SHP77 (cell line): ENCODE measurements at regions not wholly inside any gene's neighbourhood (a gene's known extent, or its start where the extent isn't known, plus 50 kb on each side); places are given as distances from the start of the nearest gene placed in this dataset.
"Not testable (repeated sequence)": the region's sequence is repeated elsewhere in the genome, so short reads cannot be mapped to it uniquely, and the experiment has no call there.

Source experiments
- DNase-seq, 2 experiments: peaks; one replicate each; lab custom pipeline; 2025; lab: John Stamatoyannopoulos, UW

DNA sequence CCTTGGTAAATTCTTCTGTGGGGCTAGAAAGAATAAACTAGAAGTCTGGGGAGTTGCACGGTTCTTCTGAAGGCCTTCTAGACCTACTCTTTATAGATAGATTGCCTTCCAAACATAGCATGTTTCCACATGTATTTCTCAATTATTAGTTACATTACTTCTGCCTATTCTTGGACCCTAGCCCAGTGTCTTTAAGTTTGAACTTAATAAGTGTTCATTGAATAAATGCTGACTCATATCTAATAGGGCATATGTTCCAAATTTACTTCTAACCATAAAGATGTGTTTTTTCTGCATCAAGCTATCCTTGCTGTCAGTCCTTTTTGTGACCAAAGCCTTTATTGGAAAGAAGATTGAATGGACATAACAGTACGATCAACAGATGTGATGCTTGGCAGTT, 503.6 kb upstream of the ZFP42 start:
- no peak for DNase-seq

DNA sequence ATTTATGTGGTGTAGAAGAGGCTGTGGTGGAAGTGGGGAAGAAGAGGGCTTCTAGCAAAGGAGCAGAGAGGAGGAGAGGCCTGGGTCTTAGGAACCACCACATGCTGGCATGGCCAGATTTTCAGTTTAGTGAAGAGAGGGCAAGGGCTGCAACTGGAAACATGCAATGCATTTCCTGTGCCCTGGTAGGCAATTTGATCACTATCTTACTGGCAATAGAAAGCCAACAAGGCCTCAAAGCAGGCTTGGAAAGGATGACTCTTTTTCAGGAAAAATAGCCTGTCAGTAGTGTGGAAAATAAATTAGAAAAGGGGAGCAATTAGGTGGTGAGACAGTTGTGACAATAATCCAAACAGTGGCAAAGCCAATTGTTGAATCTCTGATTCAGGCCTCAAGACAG, 501.9 kb upstream of the ZFP42 start:
- DNase-seq, result no peak

DNA sequence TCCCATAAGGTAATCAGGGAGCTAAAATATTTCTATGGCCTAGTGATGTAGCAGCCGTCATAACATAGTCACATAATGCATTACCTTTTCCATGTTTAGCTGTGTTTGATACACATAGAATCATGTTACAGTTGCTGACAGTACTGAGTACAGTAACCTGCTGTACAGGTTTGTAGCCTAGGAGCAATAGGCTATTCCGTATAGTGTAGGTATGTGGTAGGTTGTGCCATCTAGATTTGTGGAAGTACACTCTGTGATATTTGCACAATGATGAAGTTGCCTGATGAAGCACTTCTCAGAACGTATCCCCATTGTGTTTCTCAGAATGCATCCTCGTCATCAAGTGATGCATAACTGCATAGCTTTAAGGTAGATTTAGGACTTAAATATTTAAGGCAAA, 495.6 kb upstream of the ZFP42 start:
- no peak for DNase-seq

DNA sequence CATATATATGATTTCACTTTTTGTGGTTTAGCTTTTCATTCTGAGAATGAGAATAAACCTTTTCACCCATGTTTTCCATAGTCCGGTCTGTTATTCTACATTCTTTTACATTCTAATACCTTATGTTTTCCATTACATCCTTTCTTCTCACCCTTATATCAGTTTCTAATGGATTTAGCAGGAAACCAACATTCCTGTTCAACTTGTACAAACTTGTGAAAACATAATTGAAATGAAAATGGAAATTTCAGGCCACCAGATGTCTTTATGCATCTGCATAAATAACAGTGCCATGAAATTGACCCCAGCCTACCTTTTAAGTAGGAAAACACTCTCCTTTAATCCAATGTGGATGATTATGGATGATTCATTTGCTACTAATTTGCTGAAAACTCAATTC, 494.8 kb upstream of the ZFP42 start:
- no peak for DNase-seq

DNA sequence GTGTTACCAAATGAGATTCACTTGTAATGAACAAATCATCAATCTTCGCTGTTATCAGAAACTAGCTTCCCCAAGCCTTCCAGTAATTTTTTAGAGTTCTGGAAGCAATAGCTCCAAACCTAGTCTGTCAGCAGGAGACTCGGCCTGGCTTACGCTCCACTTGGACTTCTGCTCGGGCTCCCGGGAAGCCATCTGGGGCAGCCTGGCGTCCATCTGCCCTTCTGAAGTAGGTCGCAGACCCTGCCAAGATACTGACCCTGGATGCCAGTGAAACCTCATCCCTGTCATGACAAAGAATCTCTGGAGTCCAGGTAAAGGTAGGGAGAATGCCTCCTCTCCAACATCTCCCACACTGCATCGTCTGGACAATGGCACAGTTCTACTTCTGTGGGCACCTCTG, 493.8 kb upstream of the ZFP42 start:
- DNase-seq, result no peak

DNA sequence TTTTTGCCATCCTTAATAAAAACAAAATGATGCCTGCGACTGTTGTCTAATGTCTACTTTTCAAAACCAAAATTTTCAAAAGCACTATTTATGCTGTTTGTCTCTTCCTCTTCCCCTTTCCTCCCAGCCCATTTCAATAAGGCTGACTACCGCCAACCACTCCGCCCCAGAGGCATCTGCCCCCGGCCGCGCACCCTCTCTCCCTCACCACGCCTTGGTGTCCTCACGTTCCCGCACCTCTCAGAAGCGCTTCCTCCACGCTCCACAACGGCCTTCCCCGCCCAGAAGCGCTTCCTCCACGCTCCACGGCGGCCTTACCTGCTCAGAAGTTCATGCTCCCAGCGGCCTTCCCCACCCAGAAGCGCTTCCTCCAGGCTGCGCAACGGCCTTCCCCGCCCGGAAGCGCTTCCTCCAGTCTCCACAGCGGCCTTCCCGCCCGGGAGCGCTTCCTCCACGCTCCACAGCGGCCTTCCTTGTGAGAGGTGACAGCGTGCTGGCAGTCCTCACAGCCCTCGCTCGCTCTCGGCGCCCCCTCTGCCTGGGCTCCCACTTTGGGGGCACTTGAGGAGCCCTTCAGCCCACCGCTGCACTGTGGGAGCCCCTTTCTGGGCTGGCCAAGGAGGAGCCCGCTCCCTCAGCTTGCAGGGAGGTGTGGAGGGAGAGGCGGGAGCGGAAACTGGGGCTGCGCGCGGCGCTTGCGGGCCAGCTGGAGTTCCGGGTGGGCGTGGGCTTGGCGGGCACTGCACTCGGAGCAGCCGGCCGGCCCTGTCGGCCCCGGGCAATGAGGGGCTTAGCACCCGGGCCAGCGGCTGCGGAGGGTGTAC, 490.4 kb upstream of the ZFP42 start:
- no peak for DNase-seq

DNA sequence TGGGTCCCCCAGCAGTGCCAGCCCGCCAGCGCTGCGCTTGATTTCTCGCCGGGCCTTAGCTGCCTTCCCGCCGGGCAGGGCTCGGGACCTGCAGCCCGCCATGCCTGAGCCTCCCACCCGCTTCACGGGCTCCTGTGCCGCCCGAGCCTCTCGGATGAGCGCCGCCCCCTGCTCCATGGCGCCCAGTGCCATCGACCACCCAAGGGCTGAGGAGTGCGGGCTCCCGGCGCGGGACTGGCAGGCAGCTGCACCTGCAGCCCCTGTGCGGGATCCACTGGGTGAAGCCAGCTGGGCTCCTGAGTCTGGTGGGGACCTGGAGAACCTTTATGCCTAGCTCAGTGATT, 489.8 kb upstream of the ZFP42 start:
- not testable (repeated sequence) for DNase-seq

DNA sequence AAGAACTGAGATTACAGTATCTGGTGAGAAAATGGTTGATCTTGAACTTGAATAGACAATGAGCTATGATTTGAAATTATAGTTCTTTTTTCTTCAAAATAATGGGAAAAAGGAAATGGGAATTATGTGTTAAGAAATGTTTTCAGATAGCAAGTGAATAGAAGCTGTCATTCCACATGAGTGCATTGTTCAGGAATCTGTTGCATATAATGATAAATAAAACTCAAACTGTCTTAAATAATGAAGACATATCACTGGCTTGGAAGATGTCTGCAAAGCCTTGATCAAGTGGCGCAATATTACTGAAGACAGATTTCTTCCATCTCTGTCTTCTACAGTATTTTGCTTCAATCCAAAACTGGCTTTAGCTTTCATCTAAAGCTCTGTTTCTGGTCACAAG, 479.3 kb upstream of the ZFP42 start:
- no peak for DNase-seq

DNA sequence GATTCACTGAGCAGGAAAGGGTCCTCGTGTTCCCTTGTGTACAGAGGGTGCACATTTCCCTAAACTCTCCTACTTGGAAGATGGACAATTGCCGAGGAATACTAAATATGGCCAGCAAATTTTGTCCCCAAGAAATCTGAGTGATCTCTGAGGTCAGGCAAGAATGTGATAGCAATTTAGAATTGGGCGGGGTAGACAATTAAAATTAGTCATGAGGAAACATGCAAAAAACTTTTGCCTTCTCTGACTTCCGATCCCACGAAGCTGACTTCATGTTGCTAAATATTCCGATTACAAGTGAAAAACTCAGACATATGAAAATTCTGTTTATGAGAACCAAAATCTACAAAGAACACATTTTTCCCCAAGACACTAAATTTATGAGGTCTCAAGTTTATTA, 453.9 kb upstream of the ZFP42 start:
- DNase-seq, result no peak

DNA sequence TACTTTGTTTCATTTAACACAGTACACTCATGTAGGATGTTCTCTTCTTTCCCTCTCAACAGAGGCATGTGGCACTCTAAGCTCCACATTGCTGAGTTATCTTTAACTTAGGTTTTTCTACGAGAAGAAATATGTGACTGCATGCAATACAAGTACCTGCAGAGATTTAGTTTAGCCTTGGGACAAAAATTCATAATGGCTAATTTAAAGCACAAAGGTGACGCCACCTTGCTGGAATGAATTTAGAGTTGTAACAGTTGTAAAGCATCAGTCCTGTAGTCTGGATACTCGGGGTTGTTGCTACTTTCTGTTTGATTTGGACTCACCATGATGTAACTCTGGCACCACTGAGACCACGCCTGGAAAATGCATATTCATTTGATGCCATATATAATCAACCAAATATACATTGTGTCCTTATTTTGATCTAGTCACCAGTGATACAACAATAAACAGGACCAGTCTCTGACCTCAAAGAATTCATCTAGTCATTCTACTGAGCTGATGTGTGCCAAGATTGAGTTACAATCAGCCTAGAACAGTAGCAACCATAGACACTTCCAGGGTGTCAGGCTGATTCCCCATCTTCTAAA, 451.0 kb upstream of the ZFP42 start:
- DNase-seq, result no peak

DNA sequence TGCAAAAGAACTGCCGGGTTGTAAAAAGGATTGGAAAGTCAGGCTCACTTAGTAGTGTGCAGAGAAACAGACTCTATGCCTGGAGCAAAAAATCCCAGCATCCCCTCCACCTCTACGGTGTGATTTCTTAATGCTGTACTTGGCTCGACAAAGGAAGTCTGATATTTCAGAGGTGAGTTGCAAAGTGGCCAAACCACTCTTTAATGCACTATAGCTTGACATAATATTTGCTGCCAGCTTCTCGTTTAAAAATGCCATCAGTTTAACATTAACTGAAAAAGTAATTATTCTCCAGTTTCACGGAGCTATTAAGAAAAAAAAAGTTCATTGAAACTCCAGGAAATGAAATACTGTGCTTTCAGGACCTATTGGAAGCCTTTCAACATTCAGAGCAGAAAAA, 448.3 kb upstream of the ZFP42 start:
- no peak for DNase-seq

DNA sequence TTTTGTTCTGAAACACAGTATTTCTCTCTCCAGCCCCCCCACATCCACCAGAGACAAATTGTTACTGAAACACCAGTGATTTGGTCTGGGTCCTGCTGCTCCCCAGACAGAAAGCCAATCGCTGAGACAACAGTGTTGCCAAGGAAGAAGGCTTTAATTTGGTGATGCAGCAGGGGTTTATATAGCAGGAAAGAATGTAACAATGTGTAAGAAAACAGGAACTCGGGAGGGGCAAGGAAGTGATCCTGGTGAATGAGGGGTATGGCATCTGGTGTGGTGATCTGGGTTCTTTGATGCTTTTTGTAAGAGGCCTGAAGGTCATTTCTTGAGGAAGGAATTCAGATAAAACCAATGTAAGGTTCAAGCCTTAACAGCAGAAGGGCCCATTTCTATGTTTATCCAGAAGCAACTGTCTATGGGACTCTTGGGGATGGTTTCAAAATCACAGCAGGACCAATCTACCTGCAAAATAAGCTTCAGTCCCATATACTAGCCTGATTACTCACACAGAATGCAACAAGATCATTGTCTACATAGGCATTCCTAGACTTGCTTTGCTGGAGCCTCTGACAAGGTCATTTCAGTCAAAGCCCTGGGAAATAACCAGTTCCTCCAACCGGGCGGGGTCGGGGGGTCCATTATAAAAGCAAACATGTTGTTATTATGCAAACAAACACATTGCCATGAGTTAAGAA, 445.2 kb upstream of the ZFP42 start:
- no peak for DNase-seq

DNA sequence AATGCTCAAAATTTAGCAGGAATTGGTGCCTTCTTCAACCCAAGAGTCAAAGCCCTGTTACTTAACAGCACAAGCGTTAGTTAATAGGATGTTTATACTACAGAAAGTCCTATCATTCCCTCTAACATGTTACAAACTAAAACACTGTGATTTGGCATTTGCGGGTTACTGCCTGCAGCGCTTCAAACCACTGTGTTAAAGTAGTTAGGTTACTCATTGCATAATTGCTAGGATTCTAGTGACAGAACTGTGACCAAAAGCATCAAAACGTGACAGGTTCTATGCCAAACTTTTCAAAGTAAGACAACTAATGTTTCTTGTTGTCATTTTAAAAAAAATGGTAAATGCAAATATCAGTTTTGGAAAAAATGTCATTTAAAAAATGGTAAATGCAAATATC, 442.8 kb upstream of the ZFP42 start:
- no peak for DNase-seq

DNA sequence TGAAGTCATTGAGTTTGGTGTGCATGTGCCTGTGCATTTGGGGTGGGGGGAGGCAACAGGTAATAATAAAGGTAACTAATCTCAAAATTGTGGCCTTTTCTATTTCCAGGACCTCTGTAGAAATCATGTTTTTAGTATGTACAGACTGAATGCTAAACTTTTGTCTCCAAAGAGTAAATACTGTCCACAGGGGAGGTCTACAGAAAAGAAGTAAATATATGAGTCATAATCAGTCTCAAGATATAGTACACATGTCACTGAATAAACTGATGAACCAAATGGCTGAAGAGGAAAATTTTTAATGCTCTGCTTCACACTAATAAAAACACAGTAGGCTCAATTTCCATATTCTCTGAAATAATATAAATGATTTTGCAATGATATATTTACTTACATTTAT, 440.4 kb upstream of the ZFP42 start:
- no peak for DNase-seq

DNA sequence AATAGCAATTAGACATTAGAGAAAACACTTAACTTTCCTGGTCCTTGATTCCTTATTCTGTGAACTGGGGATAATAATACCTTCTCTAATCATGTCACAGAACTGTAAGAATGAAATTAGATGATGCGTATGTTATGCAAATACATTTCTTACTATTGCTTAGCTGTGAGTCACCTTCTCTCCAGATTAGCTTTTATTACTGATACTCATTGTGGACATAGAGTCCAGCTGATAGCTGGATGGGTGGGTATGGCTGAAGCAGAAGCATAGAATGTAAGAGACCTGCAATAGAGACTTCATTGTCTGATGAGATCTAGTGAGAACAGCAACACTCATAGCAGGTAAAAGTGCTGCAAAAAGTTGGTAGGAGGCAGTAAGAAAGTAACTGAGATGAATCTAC, 437.2 kb upstream of the ZFP42 start:
- no peak for DNase-seq

DNA sequence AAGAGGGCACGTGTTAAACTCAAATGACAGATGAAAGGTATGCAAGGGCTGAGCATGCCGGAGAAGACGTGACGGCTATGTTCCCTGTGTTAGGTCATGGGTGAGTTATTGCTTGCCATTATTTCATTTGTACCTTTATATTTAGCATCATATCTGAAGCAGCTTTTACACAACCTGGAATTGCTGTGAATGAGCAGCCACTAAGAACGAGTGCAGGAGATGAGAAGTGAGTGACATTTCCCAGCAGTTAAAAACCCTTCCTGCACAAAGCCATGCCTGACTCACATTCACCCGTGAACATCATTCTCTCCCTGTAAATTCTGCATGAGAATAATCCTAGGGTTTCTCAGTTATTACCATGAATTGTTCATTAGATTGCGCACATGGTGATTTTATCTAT, 433.2 kb upstream of the ZFP42 start:
- no peak for DNase-seq

DNA sequence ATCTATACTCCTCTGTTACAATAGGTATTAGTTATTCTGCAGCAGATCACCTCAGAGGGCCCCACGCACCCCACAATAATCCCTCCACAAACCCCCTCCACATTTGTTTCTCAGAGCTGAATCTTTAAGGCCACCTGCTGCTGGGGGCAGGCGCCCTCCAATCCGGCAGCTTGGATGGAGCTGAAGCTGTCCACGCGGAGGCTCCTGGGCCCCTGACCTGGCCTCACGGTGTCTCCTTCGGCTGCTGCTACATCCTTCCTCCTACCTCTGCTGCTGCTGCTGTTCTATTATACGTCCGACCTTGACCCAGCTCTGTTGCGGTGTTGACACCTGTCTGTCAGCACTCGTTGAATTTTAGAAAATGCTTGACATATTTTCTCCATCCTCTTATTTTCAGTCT, 430.2 kb upstream of the ZFP42 start:
- no peak for DNase-seq

DNA sequence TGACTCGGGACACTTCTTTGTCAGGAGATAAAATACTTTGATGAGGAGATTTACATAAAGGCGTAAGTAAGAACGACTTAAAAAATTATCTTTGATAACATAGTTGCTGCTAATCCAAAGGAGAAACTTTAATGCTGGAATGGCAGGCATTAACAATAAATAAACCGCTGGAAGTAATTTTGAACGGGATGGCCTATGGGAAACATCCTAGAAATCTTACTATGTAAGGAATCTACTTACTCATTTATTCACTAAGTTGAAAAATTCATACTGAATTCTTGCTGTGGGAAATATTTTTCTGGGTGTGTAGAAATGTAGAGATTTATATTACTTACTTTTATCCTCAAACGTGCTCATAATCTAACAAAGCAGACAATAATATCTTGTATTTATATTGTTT, 425.7 kb upstream of the ZFP42 start:
- DNase-seq, result no peak

DNA sequence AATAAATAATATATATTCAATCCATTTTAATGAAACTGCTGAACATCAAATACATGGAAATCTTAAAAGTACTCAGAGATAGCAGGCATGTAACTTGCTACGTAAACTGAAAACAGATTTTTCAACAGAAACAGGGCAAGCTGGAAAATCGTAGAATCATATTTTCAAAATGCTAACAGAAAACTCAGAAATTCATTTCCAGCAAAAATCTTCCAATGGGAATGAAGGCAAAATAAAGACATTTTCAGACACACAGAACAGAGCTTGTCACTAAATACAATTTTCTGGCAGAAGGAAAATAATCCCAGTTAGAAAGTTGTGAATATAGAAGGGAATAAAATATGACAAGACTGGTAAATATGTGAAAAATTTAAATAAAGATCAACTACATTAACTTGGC, 419.9 kb upstream of the ZFP42 start:
- DNase-seq, result no peak

DNA sequence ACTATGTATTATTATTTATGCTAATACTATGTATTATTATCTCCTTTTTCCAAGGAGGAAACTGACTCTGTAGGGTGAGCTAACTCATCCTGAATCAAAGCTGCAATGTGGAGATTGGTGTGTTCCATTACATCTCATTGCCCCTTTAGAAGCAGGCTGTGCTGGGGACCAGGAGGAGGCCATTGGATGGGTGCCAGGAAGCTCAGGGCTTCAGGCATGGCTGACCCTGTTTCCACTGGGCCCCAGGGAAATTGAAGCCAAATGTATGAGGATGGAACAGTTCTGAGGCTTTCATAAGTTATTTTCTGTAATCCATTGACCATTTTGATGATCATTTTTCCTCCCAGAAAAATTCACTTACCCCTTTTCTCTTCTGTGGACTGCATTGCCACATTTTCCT, 418.8 kb upstream of the ZFP42 start:
- peak in 1 of 2 experiments; percentile 13 for DNase-seq

DNA sequence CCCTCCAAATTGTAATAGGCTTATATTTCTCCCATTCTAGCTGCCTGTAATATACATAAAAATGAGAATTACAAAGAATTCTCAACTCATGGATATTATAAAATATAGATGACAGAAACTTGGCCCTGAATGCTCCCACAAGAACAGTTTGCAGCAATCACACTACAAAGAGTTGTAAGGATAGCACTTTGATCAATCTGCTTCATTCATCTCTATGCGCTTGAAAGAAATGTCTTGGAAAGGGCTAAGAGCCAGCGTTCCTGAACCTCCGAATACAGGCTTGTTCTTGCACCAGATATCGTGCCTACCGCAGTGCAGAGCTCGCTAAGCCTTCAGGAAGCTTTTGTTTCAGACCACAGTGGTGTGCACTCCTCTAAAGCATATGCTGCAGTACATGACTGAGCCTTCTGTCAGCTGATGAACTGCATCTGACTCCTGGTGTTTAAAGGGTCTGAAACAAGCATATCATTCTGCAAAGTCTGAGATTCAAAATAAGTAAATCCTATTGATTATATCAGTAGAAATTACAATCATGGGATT, 417.6 kb upstream of the ZFP42 start:
- DNase-seq, result no peak

DNA sequence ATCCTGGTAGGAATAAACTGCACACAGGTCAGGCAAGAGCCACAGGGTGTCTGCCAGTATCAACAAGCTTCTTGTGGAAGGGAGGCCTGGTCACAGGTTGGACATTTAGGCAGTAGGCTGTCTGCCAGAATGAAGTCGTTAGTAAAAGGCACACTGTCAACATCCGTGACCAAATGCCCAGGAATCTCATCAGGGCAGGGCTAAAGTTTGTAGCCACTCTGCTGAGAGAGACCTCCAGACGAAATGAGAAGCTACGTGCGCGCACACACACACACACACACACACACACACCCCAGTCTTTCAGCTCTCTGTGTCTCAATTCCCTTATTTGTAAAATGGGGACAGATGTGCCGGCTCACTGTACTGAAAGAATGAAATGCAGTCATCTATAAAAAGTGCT, 408.7 kb upstream of the ZFP42 start:
- peak; percentile 62 to 64 for DNase-seq

DNA sequence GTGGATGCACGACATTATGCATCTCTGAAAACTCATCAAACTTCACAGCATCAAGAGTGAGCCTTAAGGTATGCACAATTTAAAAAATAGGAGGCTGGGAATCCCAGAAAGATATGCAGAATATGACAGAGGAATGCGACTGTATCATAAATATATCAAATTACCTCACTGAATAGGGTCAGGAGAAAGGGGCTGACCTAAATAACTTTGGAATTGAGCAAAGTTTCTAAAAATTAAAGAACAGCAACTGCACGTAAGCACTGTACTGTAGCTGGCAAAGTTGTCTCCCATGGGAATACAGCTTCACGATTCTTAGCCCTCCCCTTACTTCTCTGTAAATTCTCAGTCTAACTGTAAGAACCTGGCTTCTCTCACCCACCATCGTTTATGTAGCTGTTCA, 397.4 kb upstream of the ZFP42 start:
- no peak for DNase-seq
